Peyer's patch (tissue), 4 donors: ENCODE measurements at regions not wholly inside any gene's neighbourhood (a gene's known extent, or its start where the extent isn't known, plus 50 kb on each side); places are given as distances from the start of the nearest gene placed in this dataset.

Source experiments
- CTCF ChIP-seq, 6 experiments: fragments of 450-650 bp in 4 of 6; fragments of 200-600 bp in 2 of 6; sonication (generic) in 1 of 6; IDR thresholded peaks; one replicate each; pipeline ENCODE4 v1.5.1; 2017 to 2019; ENCODE audit warnings: antibody characterized with exemption in 6 of 6, mild to moderate bottlenecking in 3 of 6, moderate library complexity in 1 of 6
- POLR2A ChIP-seq, 2 donors: fragments of 450-650 bp; IDR thresholded peaks; one replicate each; pipeline ENCODE4 v1.5.1; 2017; ENCODE audit warnings: antibody characterized with exemption in 2 of 2, mild to moderate bottlenecking in 2 of 2, moderate library complexity in 2 of 2

GRCh38 chrX:42149765-42150164, 226.4 kb upstream of the CASK start:
- TF ChIP-seq CTCF (IDR thresholded peaks at IDR 0.05) = no peak
- no peak for TF ChIP-seq POLR2A (IDR thresholded peaks at IDR 0.05)
